Chondrocyte (in vitro differentiated cells): ENCODE measurements at regions not wholly inside any gene's neighbourhood (a gene's known extent, or its start where the extent isn't known, plus 50 kb on each side); places are given as distances from the start of the nearest gene placed in this dataset.

ENCODE experiments used
- DNase-seq: peaks from one replicate; pipeline ENCODE4 v3.0.0; 2021; ENCODE audit warnings: mixed read lengths, low spot score
- H3K27ac Mint-ChIP-seq: one replicate; pipeline ENCODE4 v1.8.0; 2021; ENCODE audit warnings: mild to moderate bottlenecking, moderate library complexity, mixed read lengths; ENCODE audit not compliant: unreplicated experiment
- H3K27me3 Mint-ChIP-seq: 2 replicates; pipeline ENCODE4 v1.8.0; 2021; ENCODE audit warnings: low read depth, mixed read lengths
- H3K36me3 Mint-ChIP-seq: 2 replicates; pipeline ENCODE4 v1.8.0; 2021; ENCODE audit warnings: low read depth, mixed read lengths
- H3K4me1 Mint-ChIP-seq: 2 replicates; pipeline ENCODE4 v1.8.0; 2021; ENCODE audit warnings: low read depth, mild to moderate bottlenecking, mixed read lengths
- H3K4me3 Mint-ChIP-seq: one replicate; pipeline ENCODE4 v1.8.0; 2021; ENCODE audit warnings: mild to moderate bottlenecking, moderate library complexity, mixed read lengths; ENCODE audit not compliant: unreplicated experiment
- H3K9me3 Mint-ChIP-seq: 2 replicates; pipeline ENCODE4 v1.8.0; 2021; ENCODE audit warnings: low read depth, mixed read lengths
- TF ChIP-seq, protein P1 (sequence below): fragments of 200-600 bp; sonication (generic); IDR thresholded peaks from 2 replicates; pipeline ENCODE4 v1.5.0; 2021; ENCODE audit warnings: antibody characterized with exemption, mild to moderate bottlenecking, moderate library complexity

- no peak for DNase-seq
- H3K9me3 Mint-ChIP-seq, result peaks cover 15% of the 10 kb centered on the region
- no peak overlapping the region for H3K27ac Mint-ChIP-seq
- H3K4me3 Mint-ChIP-seq, result no peak overlapping the region
- H3K27me3 Mint-ChIP-seq, result peaks cover 34% of the 10 kb centered on the region
- TF ChIP-seq, protein P1, sequence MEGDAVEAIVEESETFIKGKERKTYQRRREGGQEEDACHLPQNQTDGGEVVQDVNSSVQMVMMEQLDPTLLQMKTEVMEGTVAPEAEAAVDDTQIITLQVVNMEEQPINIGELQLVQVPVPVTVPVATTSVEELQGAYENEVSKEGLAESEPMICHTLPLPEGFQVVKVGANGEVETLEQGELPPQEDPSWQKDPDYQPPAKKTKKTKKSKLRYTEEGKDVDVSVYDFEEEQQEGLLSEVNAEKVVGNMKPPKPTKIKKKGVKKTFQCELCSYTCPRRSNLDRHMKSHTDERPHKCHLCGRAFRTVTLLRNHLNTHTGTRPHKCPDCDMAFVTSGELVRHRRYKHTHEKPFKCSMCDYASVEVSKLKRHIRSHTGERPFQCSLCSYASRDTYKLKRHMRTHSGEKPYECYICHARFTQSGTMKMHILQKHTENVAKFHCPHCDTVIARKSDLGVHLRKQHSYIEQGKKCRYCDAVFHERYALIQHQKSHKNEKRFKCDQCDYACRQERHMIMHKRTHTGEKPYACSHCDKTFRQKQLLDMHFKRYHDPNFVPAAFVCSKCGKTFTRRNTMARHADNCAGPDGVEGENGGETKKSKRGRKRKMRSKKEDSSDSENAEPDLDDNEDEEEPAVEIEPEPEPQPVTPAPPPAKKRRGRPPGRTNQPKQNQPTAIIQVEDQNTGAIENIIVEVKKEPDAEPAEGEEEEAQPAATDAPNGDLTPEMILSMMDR, result no peak
- H3K4me1 Mint-ChIP-seq, result no peaks in the 10 kb centered on the region
- H3K36me3 Mint-ChIP-seq, result peaks cover 3% of the 10 kb centered on the region
Observed at GRCh38 chr10:111131168-111131799, 54.5 kb downstream of the ADRA2A start.

DNA sequence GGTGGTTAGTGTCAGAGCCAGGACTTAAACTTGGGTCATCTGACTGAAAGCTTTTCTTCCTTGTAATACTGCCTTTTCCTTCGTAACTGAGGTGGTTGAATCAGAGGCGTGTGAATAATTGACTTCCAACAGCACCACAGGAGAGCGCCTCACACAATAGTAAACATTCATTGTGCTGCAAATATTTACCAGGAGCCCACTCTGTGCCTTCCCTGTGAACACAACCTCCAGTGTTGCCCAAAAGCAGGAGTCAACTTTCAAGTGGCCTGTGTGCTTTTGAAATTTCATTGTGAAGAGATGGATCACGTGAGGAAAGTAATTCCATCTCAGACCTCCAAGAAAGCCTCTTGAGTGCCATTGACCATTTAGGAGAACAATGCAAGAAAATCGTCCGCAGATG is 60.2 kb downstream of the ADRA2A start:
- Mint-ChIP-seq H3K9me3 (peaks cover 15% of the 10 kb centered on the region), H3K27ac (no peak overlapping the region), H3K27me3 (peaks cover 33% of the 10 kb centered on the region), H3K4me1 (no peaks in the 10 kb centered on the region), H3K4me3 (no peak overlapping the region), H3K36me3 (peaks cover 3% of the 10 kb centered on the region)
- TF ChIP-seq, protein P1, result no peak
- no peak for DNase-seq

GRCh38 chr10:111137587-111137986 is 60.8 kb downstream of the ADRA2A start:
- TF ChIP-seq, protein P1, result no peak
- Mint-ChIP-seq H3K4me1 (no peaks in the 10 kb centered on the region), H3K27me3 (peaks cover 34% of the 10 kb centered on the region), H3K4me3 (no peak overlapping the region), H3K9me3 (peaks cover 13% of the 10 kb centered on the region), H3K27ac (no peak overlapping the region), H3K36me3 (peaks cover 3% of the 10 kb centered on the region)
- DNase-seq, result no peak

GRCh38 chr10:111138544-111138943 is 61.7 kb downstream of the ADRA2A start:
- DNase-seq, result no peak
- no peaks in the 10 kb centered on the region for H3K4me1 Mint-ChIP-seq
- H3K4me3 Mint-ChIP-seq, result no peak overlapping the region
- H3K27me3 Mint-ChIP-seq, result peaks cover 34% of the 10 kb centered on the region
- TF ChIP-seq, protein P1, result no peak
- H3K36me3 Mint-ChIP-seq, result peaks cover 1% of the 10 kb centered on the region
- H3K27ac Mint-ChIP-seq, result no peak overlapping the region
- H3K9me3 Mint-ChIP-seq, result peaks cover 7% of the 10 kb centered on the region

- Mint-ChIP-seq H3K9me3 (peaks cover 7% of the 10 kb centered on the region), H3K4me1 (no peaks in the 10 kb centered on the region), H3K27ac (no peak overlapping the region), H3K36me3 (peaks cover 1% of the 10 kb centered on the region), H3K4me3 (no peak overlapping the region), H3K27me3 (peaks cover 29% of the 10 kb centered on the region)
- DNase-seq, result no peak
- TF ChIP-seq, protein P1, result no peak
Observed at GRCh38 chr10:111139567-111139966, 62.7 kb downstream of the ADRA2A start.
